HG02610 (cell line): ENCODE measurements at regions not wholly inside any gene's neighbourhood (a gene's known extent, or its start where the extent isn't known, plus 50 kb on each side); places are given as distances from the start of the nearest gene placed in this dataset.

Experiments used
- ATAC-seq: cut with Tn5 transposase; IDR thresholded peaks from one replicate; pipeline ENCODE4 v1.9.1; 2021; ENCODE audit warnings: mild to moderate bottlenecking, moderate library complexity; ENCODE audit not compliant: unreplicated experiment

- no peak for ATAC-seq
Observed at GRCh38 chr6:149263321-149263720, 54.2 kb upstream of the TAB2 start.

- ATAC-seq = no peak
Observed at GRCh38 chr6:149264629-149265028, 52.9 kb upstream of the TAB2 start.

GRCh38 chr6:149265945-149266344 is 51.6 kb upstream of the TAB2 start:
- no peak for ATAC-seq

- peak; percentile 90 for ATAC-seq
Observed at GRCh38 chr6:149266659-149267058, 50.9 kb upstream of the TAB2 start.

GRCh38 chr6:149267072-149267471 is 50.4 kb upstream of the TAB2 start:
- ATAC-seq = no peak

- ATAC-seq = no peak
Observed at GRCh38 chr6:149267513-149268043, 49.9 kb upstream of the TAB2 start.
